PFSK-1 (cell line): ENCODE measurements at regions not wholly inside any gene's neighbourhood (a gene's known extent, or its start where the extent isn't known, plus 50 kb on each side); places are given as distances from the start of the nearest gene placed in this dataset.

Experiments
- POLR2AphosphoS5 ChIP-seq: IDR thresholded peaks from 2 replicates; pipeline ENCODE4 v1.6.1; 2012; ENCODE audit warnings: low read depth, mild to moderate bottlenecking, control low read depth, low read length, moderate library complexity
- REST ChIP-seq, 2 experiments: IDR thresholded peaks; 2 replicates each; pipeline versions ENCODE4 v1.6.1 to v1.8.0; 2011 to 2012; ENCODE audit warnings: low read depth in 2 of 2, low read length in 2 of 2, control low read depth in 1 of 2, inconsistent platforms in 1 of 2, mild to moderate bottlenecking in 1 of 2, moderate library complexity in 1 of 2; ENCODE audit not compliant: insufficient read depth in 1 of 2
- SIN3A ChIP-seq: IDR thresholded peaks from 2 replicates; pipeline ENCODE4 v1.6.1; 2012; ENCODE audit warnings: mild to moderate bottlenecking, low read length, moderate library complexity, borderline replicate concordance; ENCODE audit not compliant: insufficient read depth
- TAF1 ChIP-seq: IDR thresholded peaks from 2 replicates; pipeline ENCODE4 v1.6.1; 2012; ENCODE audit warnings: low read length, control low read depth, borderline replicate concordance; ENCODE audit not compliant: insufficient read depth

GRCh38 chr21:28598214-28598613 lies 394.5 kb downstream of the LTN1 start:
- TF ChIP-seq POLR2AphosphoS5 (no peak), REST (IDR thresholded peaks at IDR 0.05; ENCODE audit: insufficient read depth in 1 of 2, low read depth in 2 of 2, low read length in 2 of 2) (no peak), TAF1 (no peak), SIN3A (no peak)
